ENCODE measurements at regions not wholly inside any gene's neighbourhood (a gene's known extent, or its start where the extent isn't known, plus 50 kb on each side); places are given as distances from the start of the nearest gene placed in this dataset.

GRCh38 chr5:171630350-171631065, 155.1 kb upstream of the SMIM23 start:
- no peaks in the 10 kb centered on the region for H3K36me3 ChIP-seq (replicated peaks in 1 of 2; ENCODE audit: control extremely low read depth in 1 of 2, control insufficient read depth in 1 of 2, extremely low read depth in 1 of 2, insufficient read depth in 2 of 2, low read length in 1 of 2)
- H3K27ac ChIP-seq (ENCODE audit: low read length in 2 of 2) = no peak overlapping the region
- H3K9me3 Mint-ChIP-seq (ENCODE audit: insufficient read depth) = no peaks in the 10 kb centered on the region
- no peaks in the 10 kb centered on the region for H3K9me3 ChIP-seq (ENCODE audit: control extremely low read depth in 1 of 3, control insufficient read depth in 2 of 3, insufficient read depth in 1 of 3, low read length in 2 of 3)
- H3K4me3 ChIP-seq (ENCODE audit: control extremely low read depth in 1 of 5, extremely low read depth in 1 of 5, insufficient read depth in 1 of 5, low read depth in 2 of 5, low read length in 4 of 5) = no peak overlapping the region
- no peak overlapping the region for H3K4me3 Mint-ChIP-seq
- H3K27ac Mint-ChIP-seq = no peak overlapping the region
- peaks cover 10 to 11% of the 10 kb centered on the region in 2 donors for H3K4me1 ChIP-seq (ENCODE audit: control insufficient read depth in 2 of 2, insufficient read depth in 2 of 2, low read length in 2 of 2)
- no peaks in the 10 kb centered on the region for H3K79me2 ChIP-seq (ENCODE audit: control insufficient read depth, insufficient read depth, low read length)
- ATAC-seq (ENCODE audit: low read depth) (no peak), DNase-seq (no peak)
- no peaks in the 10 kb centered on the region for H4K20me1 ChIP-seq (ENCODE audit: control insufficient read depth, insufficient read depth, low read length, poor library complexity, severe bottlenecking)
- intact Hi-C loops (cut with micrococcal nuclease) = no loop called here
- peaks cover 10% of the 10 kb centered on the region for H3K4me1 Mint-ChIP-seq
- no peak overlapping the region for H3K9ac ChIP-seq (ENCODE audit: low read length)
- H3K27me3 ChIP-seq (replicated peaks in 1 of 4; ENCODE audit: control extremely low read depth in 1 of 4, control insufficient read depth in 3 of 4, insufficient read depth in 4 of 4, low read length in 3 of 4) = peaks cover 0 to 10% (median 4%) of the 10 kb centered on the region in 4 experiments
- peaks cover 15% of the 10 kb centered on the region for H3K27me3 Mint-ChIP-seq
- TF ChIP-seq, protein P1, sequence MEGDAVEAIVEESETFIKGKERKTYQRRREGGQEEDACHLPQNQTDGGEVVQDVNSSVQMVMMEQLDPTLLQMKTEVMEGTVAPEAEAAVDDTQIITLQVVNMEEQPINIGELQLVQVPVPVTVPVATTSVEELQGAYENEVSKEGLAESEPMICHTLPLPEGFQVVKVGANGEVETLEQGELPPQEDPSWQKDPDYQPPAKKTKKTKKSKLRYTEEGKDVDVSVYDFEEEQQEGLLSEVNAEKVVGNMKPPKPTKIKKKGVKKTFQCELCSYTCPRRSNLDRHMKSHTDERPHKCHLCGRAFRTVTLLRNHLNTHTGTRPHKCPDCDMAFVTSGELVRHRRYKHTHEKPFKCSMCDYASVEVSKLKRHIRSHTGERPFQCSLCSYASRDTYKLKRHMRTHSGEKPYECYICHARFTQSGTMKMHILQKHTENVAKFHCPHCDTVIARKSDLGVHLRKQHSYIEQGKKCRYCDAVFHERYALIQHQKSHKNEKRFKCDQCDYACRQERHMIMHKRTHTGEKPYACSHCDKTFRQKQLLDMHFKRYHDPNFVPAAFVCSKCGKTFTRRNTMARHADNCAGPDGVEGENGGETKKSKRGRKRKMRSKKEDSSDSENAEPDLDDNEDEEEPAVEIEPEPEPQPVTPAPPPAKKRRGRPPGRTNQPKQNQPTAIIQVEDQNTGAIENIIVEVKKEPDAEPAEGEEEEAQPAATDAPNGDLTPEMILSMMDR (IDR thresholded peaks at IDR 0.05) = no peak
- no peak for TF ChIP-seq EZH2 (IDR thresholded peaks at IDR 0.05; ENCODE audit: borderline replicate concordance, insufficient read depth, low read depth, low read length, poor library complexity, severe bottlenecking)
- ChIA-PET POLR2A (no interaction called here), CTCF (interaction anchor here (0.7 kb wide), 1 partner anchor 144 kb away, joined by 4 read pairs; no protein-coding TSS in a partner anchor)
- no peak overlapping the region for H3K4me2 ChIP-seq (replicated peaks; ENCODE audit: low read depth, low read length, poor library complexity, severe bottlenecking)
- 41% methylated on average over 8 of the region's 11 CpGs for WGBS (ENCODE audit: insufficient coverage)
- no peak overlapping the region for H2AFZ ChIP-seq (ENCODE audit: insufficient read depth, low read depth, low read length, poor library complexity, severe bottlenecking)

DNA sequence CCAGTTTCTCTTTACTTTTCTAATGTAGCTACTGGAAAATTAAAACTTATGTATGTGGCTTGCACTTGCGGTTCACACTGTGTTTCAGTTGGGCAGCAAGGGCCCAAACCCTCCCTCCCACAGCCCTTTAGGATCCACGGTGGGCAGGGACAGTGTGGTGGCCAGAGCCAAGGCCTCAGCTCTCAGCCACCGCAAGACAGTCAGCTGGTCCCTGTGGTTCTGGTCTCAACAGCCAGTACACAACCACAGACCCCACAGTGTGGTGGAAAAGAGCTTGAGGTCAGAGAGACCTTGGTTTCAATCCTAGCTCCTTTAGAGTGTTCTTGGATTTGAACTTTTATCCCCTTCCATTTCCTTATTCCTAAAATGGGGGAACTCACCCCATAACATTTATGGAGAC, 153.0 kb upstream of the SMIM23 start:
- 83% methylated on average over 1 of the region's 3 CpGs for WGBS (ENCODE audit: insufficient coverage)
- ATAC-seq (ENCODE audit: low read depth) (no peak), DNase-seq (no peak)
- no peak overlapping the region for H3K9ac ChIP-seq (ENCODE audit: low read length)
- H3K4me1 ChIP-seq (ENCODE audit: control insufficient read depth in 2 of 2, insufficient read depth in 2 of 2, low read length in 2 of 2) = peaks cover 10 to 11% of the 10 kb centered on the region in 2 donors
- H2AFZ ChIP-seq (ENCODE audit: insufficient read depth, low read depth, low read length, poor library complexity, severe bottlenecking) = no peak overlapping the region
- H3K79me2 ChIP-seq (ENCODE audit: control insufficient read depth, insufficient read depth, low read length) = no peaks in the 10 kb centered on the region
- peaks cover 0 to 10% (median 4%) of the 10 kb centered on the region in 4 experiments for H3K27me3 ChIP-seq (replicated peaks in 1 of 4; ENCODE audit: control extremely low read depth in 1 of 4, control insufficient read depth in 3 of 4, insufficient read depth in 4 of 4, low read length in 3 of 4)
- Mint-ChIP-seq H3K27ac (no peak overlapping the region), H3K4me3 (no peak overlapping the region), H3K4me1 (peaks cover 10% of the 10 kb centered on the region), H3K27me3 (peaks cover 15% of the 10 kb centered on the region), H3K9me3 (ENCODE audit: insufficient read depth) (no peaks in the 10 kb centered on the region)
- no peak overlapping the region for H3K4me2 ChIP-seq (replicated peaks; ENCODE audit: low read depth, low read length, poor library complexity, severe bottlenecking)
- H3K9me3 ChIP-seq (ENCODE audit: control extremely low read depth in 1 of 3, control insufficient read depth in 2 of 3, insufficient read depth in 1 of 3, low read length in 2 of 3) = no peaks in the 10 kb centered on the region
- no peaks in the 10 kb centered on the region for H4K20me1 ChIP-seq (ENCODE audit: control insufficient read depth, insufficient read depth, low read length, poor library complexity, severe bottlenecking)
- no peak overlapping the region for H3K27ac ChIP-seq (ENCODE audit: low read length in 2 of 2)
- no peak overlapping the region for H3K4me3 ChIP-seq (ENCODE audit: control extremely low read depth in 1 of 5, extremely low read depth in 1 of 5, insufficient read depth in 1 of 5, low read depth in 2 of 5, low read length in 4 of 5)
- TF ChIP-seq, protein P1 (IDR thresholded peaks at IDR 0.05) = no peak
- no peak for TF ChIP-seq EZH2 (IDR thresholded peaks at IDR 0.05; ENCODE audit: borderline replicate concordance, insufficient read depth, low read depth, low read length, poor library complexity, severe bottlenecking)
- POLR2A ChIA-PET = no interaction called here
- no peaks in the 10 kb centered on the region for H3K36me3 ChIP-seq (replicated peaks in 1 of 2; ENCODE audit: control extremely low read depth in 1 of 2, control insufficient read depth in 1 of 2, extremely low read depth in 1 of 2, insufficient read depth in 2 of 2, low read length in 1 of 2)
- CTCF ChIA-PET = no interaction called here
- intact Hi-C loops (cut with micrococcal nuclease) = no loop called here
